Aorta (tissue), 5 donors: ENCODE measurements at regions not wholly inside any gene's neighbourhood (a gene's known extent, or its start where the extent isn't known, plus 50 kb on each side); places are given as distances from the start of the nearest gene placed in this dataset.

Experiments used
- ATAC-seq: fragments of 200-7000 bp; cut with Tn5 transposase; one replicate; pipeline ENCODE4 v1.9.1; 2022; ENCODE audit warnings: moderate library complexity; ENCODE audit not compliant: low FRiP score
- DNase-seq, 2 donors: peaks; one replicate each; pipeline ENCODE4 v3.0.0-alpha.2; 2020
- H3K27ac ChIP-seq, 2 donors: one replicate each; pipeline ENCODE4 v1.5.1; 2013; ENCODE audit warnings: low read length in 2 of 2, mild to moderate bottlenecking in 2 of 2, moderate library complexity in 2 of 2, control low read depth in 1 of 2, inconsistent platforms in 1 of 2, low read depth in 1 of 2
- H3K27me3 ChIP-seq, 2 donors: one replicate each; pipeline ENCODE4 v1.6.1; 2013; ENCODE audit warnings: control low read depth in 1 of 2, low read length in 1 of 2, mild to moderate bottlenecking in 1 of 2, moderate library complexity in 1 of 2; ENCODE audit not compliant: insufficient read depth in 2 of 2, control insufficient read depth in 1 of 2
- H3K36me3 ChIP-seq, 2 donors: one replicate each; pipeline ENCODE4 v1.6.1; 2013; ENCODE audit warnings: control low read depth in 1 of 2, low read length in 1 of 2, mild to moderate bottlenecking in 1 of 2; ENCODE audit not compliant: insufficient read depth in 2 of 2, control insufficient read depth in 1 of 2
- H3K4me1 ChIP-seq, 2 donors: one replicate each; pipeline ENCODE4 v1.6.1; 2013; ENCODE audit warnings: low read length in 2 of 2, control low read depth in 1 of 2, mild to moderate bottlenecking in 1 of 2, moderate library complexity in 1 of 2; ENCODE audit not compliant: insufficient read depth in 2 of 2, control insufficient read depth in 1 of 2
- H3K4me3 ChIP-seq, 2 donors: one replicate each; pipeline ENCODE4 v1.5.1; 2013; ENCODE audit warnings: low read length in 2 of 2, control low read depth in 1 of 2, mild to moderate bottlenecking in 1 of 2
- H3K9me3 ChIP-seq: one replicate; pipeline ENCODE4 v1.6.1; 2013; ENCODE audit warnings: mild to moderate bottlenecking, low read length; ENCODE audit not compliant: control insufficient read depth
- WGBS, 2 donors: extraction: QIAGEN DNeasy Blood & Tissue Kit; methylation state at CpG; one replicate each; pipeline ENCODE4 v1.1.7; 2013; 5-methylcytosine and 5-hydroxymethylcytosine counted together
- intact Hi-C, 2 donors: fragments of 100-400 bp; cut with DNase I; formaldehyde crosslinking; loops; one replicate each; pipeline versions ENCODE4 v1.14.2 to v1.15.0; 2022
- donor health status: healthy with polysubstance abuse.
- donor health status: Bipolar disorder and iron deficiency.
- donor health status: DM: no; HTN: no; CAD: no.
- donor health status: DM: no; HTN: no; CAD: no.
- donor health status: DM: yes; HTN: yes; CAD: no.

GRCh38 chr15:58336161-58336560 is 95.6 kb upstream of the LIPC start:
- no peaks in the 10 kb centered on the region for H3K9me3 ChIP-seq
- 87 to 99% methylated on average over 3 of the region's 3 CpGs for WGBS, 2 donors
- no peak for DNase-seq
- no peaks in the 10 kb centered on the region for H3K27me3 ChIP-seq
- H3K4me1 ChIP-seq: peaks cover 0 to 4% of the 10 kb centered on the region in 2 donors
- ATAC-seq: no peak
- H3K27ac ChIP-seq: no peak overlapping the region
- no peak overlapping the region for H3K4me3 ChIP-seq
- intact Hi-C loops: loop anchor here in 1 of 2 donors (10.0 kb wide), 1 partner anchor 109 kb away; no protein-coding TSS in a partner anchor
- no peaks in the 10 kb centered on the region for H3K36me3 ChIP-seq

GRCh38 chr15:58340176-58340575 is 91.6 kb upstream of the LIPC start:
- intact Hi-C loops: loop anchor here in 1 of 2 donors (5.0 kb wide), 1 partner anchor 37 kb away; no protein-coding TSS in a partner anchor
- 71 to 88% methylated on average over 3 of the region's 3 CpGs for WGBS, 2 donors
- no peak overlapping the region for H3K4me3 ChIP-seq
- H3K27me3 ChIP-seq: no peaks in the 10 kb centered on the region
- DNase-seq (no peak), ATAC-seq (no peak)
- no peaks in the 10 kb centered on the region for H3K4me1 ChIP-seq
- H3K36me3 ChIP-seq: no peaks in the 10 kb centered on the region
- no peak overlapping the region for H3K27ac ChIP-seq
- no peaks in the 10 kb centered on the region for H3K9me3 ChIP-seq

- DNase-seq (no peak), ATAC-seq (no peak)
- Histone ChIP-seq H3K27me3 (no peaks in the 10 kb centered on the region), H3K4me3 (no peak overlapping the region), H3K9me3 (no peaks in the 10 kb centered on the region), H3K27ac (no peak overlapping the region), H3K36me3 (no peaks in the 10 kb centered on the region), H3K4me1 (no peaks in the 10 kb centered on the region)
- intact Hi-C loops: loop anchor here in 1 of 2 donors (5.0 kb wide), 1 partner anchor 35 kb away; no protein-coding TSS in a partner anchor
- 64 to 77% methylated on average over 6 of the region's 6 CpGs for WGBS, 2 donors
Measured at GRCh38 chr15:58342508-58342907, 89.3 kb upstream of the LIPC start.

- Histone ChIP-seq H3K4me3 (no peak overlapping the region), H3K36me3 (no peaks in the 10 kb centered on the region), H3K4me1 (no peaks in the 10 kb centered on the region), H3K27ac (no peak overlapping the region), H3K9me3 (no peaks in the 10 kb centered on the region), H3K27me3 (no peaks in the 10 kb centered on the region)
- DNase-seq (no peak), ATAC-seq (no peak)
- WGBS, 2 donors: 88 to 91% methylated on average over 5 of the region's 5 CpGs
- intact Hi-C loops: loop anchor here in 1 of 2 donors (5.0 kb wide), 1 partner anchor 33 kb away; no protein-coding TSS in a partner anchor
Measured at GRCh38 chr15:58344213-58345070, 87.3 kb upstream of the LIPC start.

GRCh38 chr15:58346361-58346760 is 85.4 kb upstream of the LIPC start:
- no peaks in the 10 kb centered on the region for H3K9me3 ChIP-seq
- H3K27me3 ChIP-seq: no peaks in the 10 kb centered on the region
- no peak overlapping the region for H3K27ac ChIP-seq
- H3K4me3 ChIP-seq: no peak overlapping the region
- intact Hi-C loops: no loop called here
- 97 to 98% methylated on average over 3 of the region's 3 CpGs for WGBS, 2 donors
- H3K4me1 ChIP-seq: no peaks in the 10 kb centered on the region
- no peak for DNase-seq
- no peaks in the 10 kb centered on the region for H3K36me3 ChIP-seq
- ATAC-seq: no peak

GRCh38 chr15:58348095-58348812 is 83.5 kb upstream of the LIPC start:
- intact Hi-C loops: no loop called here
- Histone ChIP-seq H3K4me1 (no peaks in the 10 kb centered on the region), H3K4me3 (no peak overlapping the region), H3K9me3 (no peaks in the 10 kb centered on the region), H3K27me3 (no peaks in the 10 kb centered on the region), H3K27ac (no peak overlapping the region), H3K36me3 (no peaks in the 10 kb centered on the region)
- WGBS, 2 donors: 84 to 85% methylated on average over 1 of the region's 1 CpG
- DNase-seq (no peak), ATAC-seq (no peak)

- H3K27ac ChIP-seq: no peak overlapping the region
- WGBS, 2 donors: 86 to 89% methylated on average over 5 of the region's 5 CpGs
- H3K36me3 ChIP-seq: no peaks in the 10 kb centered on the region
- DNase-seq (no peak), ATAC-seq (no peak)
- H3K27me3 ChIP-seq: no peaks in the 10 kb centered on the region
- no peak overlapping the region for H3K4me3 ChIP-seq
- H3K4me1 ChIP-seq: no peaks in the 10 kb centered on the region
- intact Hi-C loops: no loop called here
- H3K9me3 ChIP-seq: no peaks in the 10 kb centered on the region
Measured at GRCh38 chr15:58352026-58352929, 79.5 kb upstream of the LIPC start.

GRCh38 chr15:58355382-58355971 is 76.3 kb upstream of the LIPC start:
- no peak overlapping the region for H3K27ac ChIP-seq
- no peaks in the 10 kb centered on the region for H3K4me1 ChIP-seq
- ATAC-seq (no peak), DNase-seq (no peak)
- intact Hi-C loops: no loop called here
- 77 to 82% methylated on average over 9 of the region's 9 CpGs for WGBS, 2 donors
- no peaks in the 10 kb centered on the region for H3K27me3 ChIP-seq
- H3K9me3 ChIP-seq: no peaks in the 10 kb centered on the region
- H3K36me3 ChIP-seq: no peaks in the 10 kb centered on the region
- no peak overlapping the region for H3K4me3 ChIP-seq
